ENCODE measurements at regions not wholly inside any gene's neighbourhood (a gene's known extent, or its start where the extent isn't known, plus 50 kb on each side); places are given as distances from the start of the nearest gene placed in this dataset.

DNA sequence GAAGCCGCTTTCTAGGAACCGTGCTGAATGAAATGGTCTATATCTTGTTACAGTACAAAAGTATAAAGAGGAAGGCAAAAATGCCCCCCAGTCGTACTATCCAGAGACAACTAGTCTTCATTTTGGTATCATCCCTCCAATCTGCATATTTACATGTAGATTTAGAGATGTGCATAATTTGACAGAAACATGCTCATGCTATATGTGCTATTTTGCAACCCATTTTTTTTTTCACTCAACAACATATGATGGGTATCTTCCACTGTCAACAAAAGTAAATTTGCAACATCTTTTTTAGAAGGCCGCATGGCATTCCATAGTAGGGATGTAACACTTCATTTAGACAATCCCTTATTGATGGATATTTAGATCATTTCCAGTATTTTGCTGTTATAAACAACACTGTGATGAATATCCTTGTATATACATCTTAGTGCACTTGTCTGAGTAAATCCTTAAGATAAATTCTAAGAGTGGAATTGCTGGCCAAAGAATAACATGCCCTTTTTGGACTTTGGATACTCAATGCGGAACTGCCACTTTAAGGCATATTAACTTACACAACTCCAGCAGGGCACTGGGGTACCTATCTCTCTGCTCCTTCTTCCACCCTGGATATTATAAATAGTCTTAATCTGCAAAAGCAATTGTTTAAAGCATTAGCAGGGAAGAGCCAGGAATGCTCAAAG lies 71.1 kb upstream of the SH3PXD2B start (continued):
- TF ChIP-seq ARNTL (CRISPR knock-in tag; IDR thresholded peaks at IDR 0.05; ENCODE audit: borderline replicate concordance, low read depth) = no peak

DNA sequence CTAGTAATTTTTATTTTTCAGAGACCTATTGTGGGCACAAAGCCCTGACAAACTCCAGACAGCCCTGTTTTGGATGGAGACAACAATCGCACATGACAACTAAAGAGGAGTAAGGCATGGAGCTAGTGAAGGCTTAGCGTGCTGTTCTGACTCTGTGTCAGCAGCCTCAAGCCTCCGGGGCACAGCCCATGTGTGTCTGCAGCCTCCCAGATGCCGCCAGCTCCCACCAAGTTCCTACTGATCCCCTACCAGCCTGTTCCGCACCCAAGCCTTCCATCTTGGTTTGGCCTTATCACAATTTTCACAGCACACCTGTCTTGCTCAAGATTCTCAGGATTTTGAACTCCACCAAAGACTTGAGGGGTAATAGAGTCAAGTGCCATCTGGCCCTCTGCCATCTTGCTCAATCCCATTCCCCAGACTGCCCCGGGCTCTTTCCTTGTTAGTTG lies 70.3 kb upstream of the SH3PXD2B start:
- no peak for TF ChIP-seq CSDC2 (CRISPR knock-in tag; IDR thresholded peaks at IDR 0.05)
- TF ChIP-seq ESRRG (CRISPR knock-in tag; IDR thresholded peaks at IDR 0.05) = no peak
- TF ChIP-seq TCF4 (CRISPR knock-in tag; IDR thresholded peaks at IDR 0.05; ENCODE audit: borderline replicate concordance) = no peak
- TF ChIP-seq TOX (CRISPR knock-in tag; IDR thresholded peaks at IDR 0.05; ENCODE audit: borderline replicate concordance) = no peak
- no peak for TF ChIP-seq ZC3H10 (CRISPR knock-in tag; IDR thresholded peaks at IDR 0.05)
- TF ChIP-seq GLIS3 (CRISPR knock-in tag; IDR thresholded peaks at IDR 0.05) = no peak
- TF ChIP-seq, protein P1, sequence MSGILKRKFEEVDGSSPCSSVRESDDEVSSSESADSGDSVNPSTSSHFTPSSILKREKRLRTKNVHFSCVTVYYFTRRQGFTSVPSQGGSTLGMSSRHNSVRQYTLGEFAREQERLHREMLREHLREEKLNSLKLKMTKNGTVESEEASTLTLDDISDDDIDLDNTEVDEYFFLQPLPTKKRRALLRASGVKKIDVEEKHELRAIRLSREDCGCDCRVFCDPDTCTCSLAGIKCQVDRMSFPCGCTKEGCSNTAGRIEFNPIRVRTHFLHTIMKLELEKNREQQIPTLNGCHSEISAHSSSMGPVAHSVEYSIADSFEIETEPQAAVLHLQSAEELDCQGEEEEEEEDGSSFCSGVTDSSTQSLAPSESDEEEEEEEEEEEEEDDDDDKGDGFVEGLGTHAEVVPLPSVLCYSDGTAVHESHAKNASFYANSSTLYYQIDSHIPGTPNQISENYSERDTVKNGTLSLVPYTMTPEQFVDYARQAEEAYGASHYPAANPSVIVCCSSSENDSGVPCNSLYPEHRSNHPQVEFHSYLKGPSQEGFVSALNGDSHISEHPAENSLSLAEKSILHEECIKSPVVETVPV (CRISPR knock-in tag; IDR thresholded peaks at IDR 0.05) = no peak
- TF ChIP-seq RARB (CRISPR knock-in tag; IDR thresholded peaks at IDR 0.05) = no peak
- TF ChIP-seq ZFP30 (CRISPR knock-in tag; IDR thresholded peaks at IDR 0.05) = no peak
- TF ChIP-seq ZNF70 (CRISPR knock-in tag; IDR thresholded peaks at IDR 0.05) = no peak
- no peak for TF ChIP-seq ISL1 (CRISPR knock-in tag; IDR thresholded peaks at IDR 0.05)
- TF ChIP-seq, protein P2, sequence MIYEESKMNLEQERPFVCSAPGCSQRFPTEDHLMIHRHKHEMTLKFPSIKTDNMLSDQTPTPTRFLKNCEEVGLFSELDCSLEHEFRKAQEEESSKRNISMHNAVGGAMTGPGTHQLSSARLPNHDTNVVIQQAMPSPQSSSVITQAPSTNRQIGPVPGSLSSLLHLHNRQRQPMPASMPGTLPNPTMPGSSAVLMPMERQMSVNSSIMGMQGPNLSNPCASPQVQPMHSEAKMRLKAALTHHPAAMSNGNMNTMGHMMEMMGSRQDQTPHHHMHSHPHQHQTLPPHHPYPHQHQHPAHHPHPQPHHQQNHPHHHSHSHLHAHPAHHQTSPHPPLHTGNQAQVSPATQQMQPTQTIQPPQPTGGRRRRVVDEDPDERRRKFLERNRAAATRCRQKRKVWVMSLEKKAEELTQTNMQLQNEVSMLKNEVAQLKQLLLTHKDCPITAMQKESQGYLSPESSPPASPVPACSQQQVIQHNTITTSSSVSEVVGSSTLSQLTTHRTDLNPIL (CRISPR knock-in tag; IDR thresholded peaks at IDR 0.05; ENCODE audit: low read depth) = no peak
- TF ChIP-seq ZNF565 (CRISPR knock-in tag; conservative IDR thresholded peaks at IDR 0.05; ENCODE audit: low read depth) = no peak
- TF ChIP-seq PPARA (CRISPR knock-in tag; IDR thresholded peaks at IDR 0.05; ENCODE audit: borderline replicate concordance) = no peak
- TF ChIP-seq ZNF8 (CRISPR knock-in tag; IDR thresholded peaks at IDR 0.05) = no peak
- TF ChIP-seq, protein P3, sequence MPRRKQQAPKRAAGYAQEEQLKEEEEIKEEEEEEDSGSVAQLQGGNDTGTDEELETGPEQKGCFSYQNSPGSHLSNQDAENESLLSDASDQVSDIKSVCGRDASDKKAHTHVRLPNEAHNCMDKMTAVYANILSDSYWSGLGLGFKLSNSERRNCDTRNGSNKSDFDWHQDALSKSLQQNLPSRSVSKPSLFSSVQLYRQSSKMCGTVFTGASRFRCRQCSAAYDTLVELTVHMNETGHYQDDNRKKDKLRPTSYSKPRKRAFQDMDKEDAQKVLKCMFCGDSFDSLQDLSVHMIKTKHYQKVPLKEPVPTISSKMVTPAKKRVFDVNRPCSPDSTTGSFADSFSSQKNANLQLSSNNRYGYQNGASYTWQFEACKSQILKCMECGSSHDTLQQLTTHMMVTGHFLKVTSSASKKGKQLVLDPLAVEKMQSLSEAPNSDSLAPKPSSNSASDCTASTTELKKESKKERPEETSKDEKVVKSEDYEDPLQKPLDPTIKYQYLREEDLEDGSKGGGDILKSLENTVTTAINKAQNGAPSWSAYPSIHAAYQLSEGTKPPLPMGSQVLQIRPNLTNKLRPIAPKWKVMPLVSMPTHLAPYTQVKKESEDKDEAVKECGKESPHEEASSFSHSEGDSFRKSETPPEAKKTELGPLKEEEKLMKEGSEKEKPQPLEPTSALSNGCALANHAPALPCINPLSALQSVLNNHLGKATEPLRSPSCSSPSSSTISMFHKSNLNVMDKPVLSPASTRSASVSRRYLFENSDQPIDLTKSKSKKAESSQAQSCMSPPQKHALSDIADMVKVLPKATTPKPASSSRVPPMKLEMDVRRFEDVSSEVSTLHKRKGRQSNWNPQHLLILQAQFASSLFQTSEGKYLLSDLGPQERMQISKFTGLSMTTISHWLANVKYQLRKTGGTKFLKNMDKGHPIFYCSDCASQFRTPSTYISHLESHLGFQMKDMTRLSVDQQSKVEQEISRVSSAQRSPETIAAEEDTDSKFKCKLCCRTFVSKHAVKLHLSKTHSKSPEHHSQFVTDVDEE (CRISPR knock-in tag; IDR thresholded peaks at IDR 0.05) = no peak
- TF ChIP-seq OSR1 (CRISPR knock-in tag; IDR thresholded peaks at IDR 0.05) = no peak
- no peak for TF ChIP-seq ARNTL (CRISPR knock-in tag; IDR thresholded peaks at IDR 0.05; ENCODE audit: borderline replicate concordance, low read depth)
- peak; percentile 70; the same call in 2 of the 3 replicates for ATAC-seq

DNA sequence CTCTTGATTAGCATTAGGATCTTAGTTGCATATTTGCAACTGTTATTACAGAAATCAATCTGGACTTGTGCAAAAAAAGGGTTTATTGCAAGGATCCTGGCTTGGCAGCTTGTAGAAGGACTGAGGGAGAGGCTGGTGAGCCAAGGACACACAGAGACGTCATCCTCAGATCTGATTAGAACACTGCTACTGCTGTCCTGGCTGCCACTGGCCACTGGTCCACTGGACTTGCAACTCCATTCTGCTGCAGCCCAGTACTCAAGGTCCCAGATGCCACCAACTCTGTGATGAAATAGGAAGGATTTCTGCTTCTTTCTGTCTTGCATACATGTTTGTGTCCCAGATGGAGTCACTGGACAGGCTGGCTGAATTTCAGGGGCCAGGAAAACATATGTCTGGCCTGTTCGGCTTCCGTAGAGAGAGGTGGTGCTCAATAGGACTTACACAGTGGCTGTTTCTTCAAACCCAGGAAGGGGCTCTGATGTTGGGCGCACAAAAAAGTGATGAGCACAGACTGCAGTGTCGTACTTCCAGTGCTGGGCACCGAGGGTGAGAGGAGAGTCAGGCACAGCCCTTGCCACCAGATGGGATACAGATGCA lies 68.9 kb upstream of the SH3PXD2B start:
- TF ChIP-seq ZFP30 (CRISPR knock-in tag; IDR thresholded peaks at IDR 0.05) = no peak
- TF ChIP-seq ZNF70 (CRISPR knock-in tag; IDR thresholded peaks at IDR 0.05) = no peak
- TF ChIP-seq, protein P1 (CRISPR knock-in tag; IDR thresholded peaks at IDR 0.05) = no peak
- no peak for TF ChIP-seq ZFP3 (CRISPR knock-in tag; IDR thresholded peaks at IDR 0.05)
- no peak for TF ChIP-seq ZNF565 (CRISPR knock-in tag; conservative IDR thresholded peaks at IDR 0.05; ENCODE audit: low read depth)
- TF ChIP-seq, protein P2 (CRISPR knock-in tag; IDR thresholded peaks at IDR 0.05; ENCODE audit: low read depth) = no peak
- no peak for TF ChIP-seq RARB (CRISPR knock-in tag; IDR thresholded peaks at IDR 0.05)
- no peak for TF ChIP-seq GLIS3 (CRISPR knock-in tag; IDR thresholded peaks at IDR 0.05)
- TF ChIP-seq, protein P3 (CRISPR knock-in tag; IDR thresholded peaks at IDR 0.05) = no peak
- TF ChIP-seq CSDC2 (CRISPR knock-in tag; IDR thresholded peaks at IDR 0.05) = no peak
- no peak for TF ChIP-seq TOX (CRISPR knock-in tag; IDR thresholded peaks at IDR 0.05; ENCODE audit: borderline replicate concordance)
- TF ChIP-seq PPARA (CRISPR knock-in tag; IDR thresholded peaks at IDR 0.05; ENCODE audit: borderline replicate concordance) = no peak
- TF ChIP-seq ZNF8 (CRISPR knock-in tag; IDR thresholded peaks at IDR 0.05) = no peak
- no peak for TF ChIP-seq TCF4 (CRISPR knock-in tag; IDR thresholded peaks at IDR 0.05; ENCODE audit: borderline replicate concordance)
- no peak for TF ChIP-seq ZC3H10 (CRISPR knock-in tag; IDR thresholded peaks at IDR 0.05)
- no peak for ATAC-seq

Measured in SK-N-SH treated with all-trans-retinoic acid at 6 μM for 48 hours (cell line).